Myocyte (in vitro differentiated cells): ENCODE measurements at regions not wholly inside any gene's neighbourhood (a gene's known extent, or its start where the extent isn't known, plus 50 kb on each side); places are given as distances from the start of the nearest gene placed in this dataset.
A peak's percentile ranks its signal among the peaks of the same experiment; 100 is the strongest.

ENCODE experiments used
- DNase-seq: peaks from one replicate; pipeline ENCODE4 v3.0.0-alpha.2; 2012; ENCODE audit warnings: low read depth

DNA sequence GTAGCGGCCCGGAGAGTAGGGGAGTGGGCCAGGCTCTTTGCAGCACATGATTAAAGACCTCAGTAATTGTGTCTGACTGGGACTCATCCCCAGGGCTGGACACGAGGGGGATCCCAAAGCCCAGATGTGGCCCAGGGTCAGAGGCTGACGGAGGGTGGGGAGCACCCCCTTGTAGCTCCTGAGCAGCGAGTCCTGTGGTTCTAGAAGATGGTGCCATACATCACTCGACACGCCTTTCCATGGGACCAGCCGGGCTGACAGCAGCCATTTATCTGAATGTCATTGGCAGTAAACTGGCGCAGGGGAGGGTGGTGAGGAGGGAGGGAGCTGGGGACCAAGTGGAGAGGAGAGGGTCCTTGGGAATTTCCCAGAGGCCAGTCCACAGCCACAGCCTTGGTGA is 65.1 kb upstream of the FAM222A start:
- no peak for DNase-seq

DNA sequence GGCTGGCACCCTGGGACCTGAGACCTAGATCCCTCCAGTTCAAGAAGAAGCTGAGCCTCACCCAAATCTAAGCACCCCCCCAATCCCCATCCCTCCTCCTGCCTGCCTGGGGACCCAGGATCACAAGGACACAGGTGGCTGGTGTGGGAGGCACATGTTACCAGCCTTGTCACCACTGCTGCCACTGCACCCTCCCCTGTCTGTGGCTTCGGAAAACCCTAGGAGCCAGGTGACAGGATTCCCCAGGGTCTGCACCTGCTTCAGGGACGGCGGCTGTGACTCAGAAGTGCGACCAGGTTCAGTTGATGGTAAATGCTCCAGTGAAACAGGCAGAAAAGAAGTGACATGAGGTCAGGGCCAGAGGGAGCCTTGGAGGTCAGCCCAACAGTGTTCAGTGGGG is 62.8 kb upstream of the FAM222A start:
- no peak for DNase-seq

DNA sequence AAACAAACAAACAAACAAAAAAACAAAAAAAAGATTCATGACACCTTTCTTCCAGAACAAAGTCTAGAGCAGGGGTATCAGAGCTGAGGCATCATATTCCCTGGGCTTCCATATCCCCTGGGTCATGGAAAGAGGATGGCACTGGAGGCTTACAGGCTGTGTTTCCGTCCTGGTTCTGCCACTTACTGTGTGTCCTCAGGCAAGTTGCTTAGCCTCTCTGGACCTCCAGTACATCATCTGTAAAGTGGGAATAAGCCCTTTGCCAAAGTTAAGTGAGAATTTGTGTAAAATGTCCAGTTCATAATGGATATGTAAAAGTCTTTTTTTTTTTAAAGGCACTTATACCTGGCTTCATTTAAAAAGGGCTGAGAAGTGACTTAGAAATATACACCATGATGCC is 62.0 kb upstream of the FAM222A start:
- no peak for DNase-seq

DNA sequence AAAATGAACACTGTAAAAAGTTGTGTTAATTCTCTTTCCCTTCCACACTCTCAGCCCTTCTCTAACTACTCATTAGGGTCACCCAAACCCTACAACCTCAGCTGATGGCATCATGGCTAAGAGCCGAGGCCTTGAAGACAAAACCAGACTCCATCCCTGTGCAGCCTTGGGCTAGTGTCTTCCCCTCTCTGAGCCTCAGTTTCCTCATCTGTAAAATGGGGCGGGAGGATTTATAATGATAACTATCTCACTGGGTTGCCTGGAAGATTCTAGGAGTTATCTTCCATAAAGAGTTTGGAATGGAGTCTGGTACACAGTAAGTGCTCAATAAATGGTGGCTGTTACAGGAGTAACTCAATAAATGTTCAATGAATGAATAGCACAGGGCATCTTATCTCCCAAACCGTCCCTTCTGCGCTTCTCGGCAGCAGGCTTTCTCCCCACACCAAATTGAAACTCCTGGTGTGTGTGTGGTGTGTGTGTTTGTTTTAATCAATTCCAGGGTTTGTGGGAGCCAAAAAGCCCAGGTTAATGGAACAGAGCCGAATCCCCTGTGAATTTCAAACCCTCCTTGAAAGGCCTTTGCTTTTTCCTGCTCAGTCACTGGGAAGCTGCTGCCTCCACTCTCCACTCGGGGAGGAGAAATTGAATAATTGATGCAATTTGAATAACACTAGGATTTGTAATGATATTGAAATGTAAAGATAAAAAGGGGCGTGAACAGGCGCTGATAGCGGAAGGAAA is 61.2 kb upstream of the FAM222A start:
- DNase-seq: no peak

DNA sequence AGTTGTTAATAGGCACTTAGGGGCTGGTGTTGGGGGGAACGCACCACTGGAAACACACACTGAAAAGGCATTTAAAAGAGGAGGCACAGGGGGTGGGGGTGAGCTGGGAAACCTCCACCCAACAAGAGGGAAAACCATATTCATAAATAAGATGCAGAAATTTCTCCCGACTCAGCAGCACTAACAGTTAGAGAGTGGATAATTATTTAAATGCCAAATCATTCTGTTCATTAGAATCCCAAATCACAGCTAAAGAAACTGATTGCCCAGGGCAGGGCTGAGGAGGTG is 60.7 kb upstream of the FAM222A start:
- DNase-seq: no peak

DNA sequence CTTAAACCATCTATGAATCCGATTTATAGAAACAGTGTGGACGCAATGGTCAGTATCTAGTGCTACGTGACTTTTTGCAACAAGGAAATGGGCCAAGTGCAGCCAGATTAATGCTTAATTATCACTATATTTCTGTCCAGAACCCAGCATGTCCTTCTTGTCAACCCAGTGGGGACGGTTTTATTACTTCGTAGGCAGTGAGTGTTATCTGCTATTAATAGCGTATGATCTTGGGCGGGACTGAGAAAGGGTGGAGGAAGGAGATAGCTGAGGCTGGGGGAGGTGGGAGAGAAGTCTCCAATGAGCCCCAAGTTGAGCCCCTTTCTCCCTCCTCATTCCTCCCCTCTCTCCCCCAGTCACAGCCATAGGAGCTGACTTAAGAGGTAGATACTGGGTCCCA is 59.7 kb upstream of the FAM222A start:
- DNase-seq: peak; percentile 37

DNA sequence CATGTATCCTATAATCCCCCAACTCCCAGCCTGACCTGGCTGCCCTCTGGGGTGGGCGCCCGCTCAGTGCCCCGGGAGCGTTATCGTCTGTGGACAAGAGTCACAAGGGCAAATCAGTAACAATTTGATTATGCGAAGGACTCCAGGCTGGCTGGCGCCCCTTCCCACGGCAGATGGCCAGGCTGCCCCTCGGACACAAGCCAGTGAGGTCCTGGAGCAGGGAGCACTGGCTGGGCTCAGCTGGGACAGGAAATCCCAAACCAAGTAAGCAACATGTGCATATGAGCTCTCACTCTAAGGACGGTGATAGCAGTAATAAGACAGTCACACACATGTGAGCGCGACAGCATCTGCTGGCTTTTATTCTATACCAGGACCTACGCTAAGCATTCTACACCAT is 59.3 kb upstream of the FAM222A start:
- no peak for DNase-seq

DNA sequence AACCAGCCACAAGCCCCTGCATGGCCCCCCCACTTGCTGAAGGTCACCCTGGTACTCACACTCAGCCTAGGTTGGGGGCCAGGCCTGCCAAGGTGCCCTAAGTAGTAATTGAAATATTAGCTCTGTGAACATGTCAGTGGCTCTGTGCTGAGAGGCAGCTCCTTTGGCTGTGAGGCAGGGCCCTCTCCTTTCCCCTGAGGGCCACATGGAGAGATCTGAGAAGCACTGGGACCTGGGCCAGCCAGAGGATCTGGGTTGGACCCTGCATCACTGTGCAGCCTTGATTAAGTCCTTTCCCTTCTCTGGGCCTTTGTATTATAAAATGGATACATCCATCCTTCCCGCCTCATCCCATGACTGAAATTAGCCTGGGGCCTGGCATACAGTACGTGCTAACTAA is 58.0 kb upstream of the FAM222A start:
- no peak for DNase-seq

DNA sequence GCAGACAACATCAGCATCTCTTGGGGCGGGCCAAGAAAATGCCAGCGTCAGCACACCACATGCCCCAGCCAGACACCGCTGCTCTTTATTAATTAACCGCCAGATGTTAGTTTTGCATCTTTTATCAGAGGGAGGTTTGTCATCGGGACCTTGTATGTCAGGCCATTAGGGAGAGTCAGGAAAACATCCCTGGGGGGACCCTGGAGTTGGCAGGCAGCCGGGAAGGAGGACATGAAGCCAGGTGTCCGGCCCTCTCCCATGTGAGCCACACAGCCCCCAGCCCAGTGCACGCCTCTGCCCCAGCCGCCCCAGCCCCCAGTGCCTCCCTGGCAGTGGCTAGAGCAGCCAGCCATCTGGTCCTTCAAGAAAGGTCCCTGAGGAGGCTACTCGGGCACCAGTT is 56.9 kb upstream of the FAM222A start:
- DNase-seq: no peak

DNA sequence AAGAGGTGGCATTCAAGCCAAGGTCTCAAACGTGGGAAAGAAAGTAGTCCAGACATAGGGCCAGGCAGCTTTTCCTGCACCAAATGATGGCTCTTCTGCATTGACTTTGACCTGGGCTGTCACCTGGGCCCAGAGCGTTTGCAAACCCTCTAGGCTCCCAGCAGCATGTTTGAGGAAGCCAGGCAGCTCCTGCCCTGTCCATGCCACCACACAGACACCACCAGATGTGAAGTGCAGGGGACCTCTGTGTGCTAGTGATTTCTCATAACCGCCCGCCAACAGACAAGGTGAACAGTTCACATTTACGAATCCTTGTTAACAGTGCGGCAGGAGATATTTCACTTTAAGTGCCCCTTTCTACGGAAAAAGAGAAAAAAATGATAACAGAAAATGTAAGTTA is 49.8 kb upstream of the FAM222A start:
- no peak for DNase-seq
